Lung microvascular endothelial cell (primary cell): ENCODE measurements at regions not wholly inside any gene's neighbourhood (a gene's known extent, or its start where the extent isn't known, plus 50 kb on each side); places are given as distances from the start of the nearest gene placed in this dataset.
A peak's percentile ranks its signal among the peaks of the same experiment; 100 is the strongest.
"Not testable (repeated sequence)": the region's sequence is repeated elsewhere in the genome, so short reads cannot be mapped to it uniquely, and the experiment has no call there.

Experiments
- DNase-seq, 2 donors: peaks; one replicate each; pipeline versions ENCODE4 v3.0.0 to v3.0.0-alpha.2; 2010; ENCODE audit warnings: low read depth in 2 of 2

GRCh38 chr5:103377638-103378037 is 119.1 kb downstream of the MACIR start:
- DNase-seq, result not testable (repeated sequence)

- DNase-seq, result no peak
Measured at GRCh38 chr5:103375863-103376591, 117.5 kb downstream of the MACIR start.

- no peak for DNase-seq
Measured at GRCh38 chr5:103375350-103375749, 116.8 kb downstream of the MACIR start.

GRCh38 chr5:103374473-103374963 is 116.0 kb downstream of the MACIR start:
- no peak for DNase-seq

- DNase-seq, result no peak
Measured at GRCh38 chr5:103373597-103374472, 115.3 kb downstream of the MACIR start.

GRCh38 chr5:103371046-103371607 is 112.6 kb downstream of the MACIR start:
- DNase-seq, result no peak

GRCh38 chr5:103369125-103370120 is 110.9 kb downstream of the MACIR start:
- no peak for DNase-seq

GRCh38 chr5:103367702-103368101 is 109.1 kb downstream of the MACIR start:
- no peak for DNase-seq

- DNase-seq, result no peak
Measured at GRCh38 chr5:103366918-103367549, 108.5 kb downstream of the MACIR start.

GRCh38 chr5:103364074-103364473 is 105.5 kb downstream of the MACIR start:
- no peak for DNase-seq

GRCh38 chr5:103362211-103362610 is 103.6 kb downstream of the MACIR start:
- DNase-seq, result no peak

GRCh38 chr5:103360475-103360874 is 101.9 kb downstream of the MACIR start:
- DNase-seq, result no peak

- peak in 1 of 2 donors; percentile 60 for DNase-seq
Measured at GRCh38 chr5:103358305-103358995, 99.9 kb downstream of the MACIR start.

- DNase-seq, result no peak
Measured at GRCh38 chr5:103357636-103358035, 99.1 kb downstream of the MACIR start.

GRCh38 chr5:103356350-103357091 is 98.0 kb downstream of the MACIR start:
- DNase-seq, result peak in 1 of 2 donors; percentile 36

GRCh38 chr5:103355579-103355978 is 97.0 kb downstream of the MACIR start:
- DNase-seq, result no peak

GRCh38 chr5:103354446-103354845 is 95.9 kb downstream of the MACIR start:
- DNase-seq, result no peak

GRCh38 chr5:103353581-103353980 is 95.0 kb downstream of the MACIR start:
- DNase-seq, result no peak
